ENCODE measurements at regions not wholly inside any gene's neighbourhood (a gene's known extent, or its start where the extent isn't known, plus 50 kb on each side); places are given as distances from the start of the nearest gene placed in this dataset.

DNA sequence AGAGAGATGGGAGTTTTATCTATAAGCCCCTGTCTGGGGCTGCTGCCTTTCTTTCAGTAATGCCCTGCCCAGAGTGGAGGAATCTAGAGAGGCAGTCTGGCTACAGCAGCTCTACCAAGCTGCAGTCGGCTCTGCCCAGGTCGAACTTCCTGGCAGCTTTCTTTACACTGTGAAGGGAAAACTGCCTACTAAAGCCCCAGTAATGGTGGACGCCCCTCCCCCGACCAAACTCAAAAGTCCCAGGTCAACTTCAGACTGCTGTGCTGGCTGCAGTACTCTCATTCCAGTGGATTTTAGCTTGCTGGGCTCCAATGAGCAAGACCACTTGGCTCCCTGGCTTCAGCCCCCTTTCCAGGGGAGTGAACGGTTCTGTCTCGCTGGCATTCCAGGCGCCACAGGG lies 65.9 kb upstream of the RARB start:
- Histone ChIP-seq H3K9me3 (no peaks in the 10 kb centered on the region), H3K27me3 (no peaks in the 10 kb centered on the region), H3K36me3 (no peaks in the 10 kb centered on the region), H3K4me3 (no peak overlapping the region), H3K27ac (no peak overlapping the region), H3K4me1 (no peaks in the 10 kb centered on the region)
- 100% methylated on average over 5 of the region's 7 CpGs for WGBS
- DNase-seq (ENCODE audit: low spot score in 2 of 2): no peak
- TF ChIP-seq POLR2AphosphoS5 (IDR thresholded peaks at IDR 0.05) (no peak), EP300 (IDR thresholded peaks at IDR 0.05) (no peak), POLR2A (IDR thresholded peaks at IDR 0.05) (no peak)
- TF ChIP-seq, protein P1, sequence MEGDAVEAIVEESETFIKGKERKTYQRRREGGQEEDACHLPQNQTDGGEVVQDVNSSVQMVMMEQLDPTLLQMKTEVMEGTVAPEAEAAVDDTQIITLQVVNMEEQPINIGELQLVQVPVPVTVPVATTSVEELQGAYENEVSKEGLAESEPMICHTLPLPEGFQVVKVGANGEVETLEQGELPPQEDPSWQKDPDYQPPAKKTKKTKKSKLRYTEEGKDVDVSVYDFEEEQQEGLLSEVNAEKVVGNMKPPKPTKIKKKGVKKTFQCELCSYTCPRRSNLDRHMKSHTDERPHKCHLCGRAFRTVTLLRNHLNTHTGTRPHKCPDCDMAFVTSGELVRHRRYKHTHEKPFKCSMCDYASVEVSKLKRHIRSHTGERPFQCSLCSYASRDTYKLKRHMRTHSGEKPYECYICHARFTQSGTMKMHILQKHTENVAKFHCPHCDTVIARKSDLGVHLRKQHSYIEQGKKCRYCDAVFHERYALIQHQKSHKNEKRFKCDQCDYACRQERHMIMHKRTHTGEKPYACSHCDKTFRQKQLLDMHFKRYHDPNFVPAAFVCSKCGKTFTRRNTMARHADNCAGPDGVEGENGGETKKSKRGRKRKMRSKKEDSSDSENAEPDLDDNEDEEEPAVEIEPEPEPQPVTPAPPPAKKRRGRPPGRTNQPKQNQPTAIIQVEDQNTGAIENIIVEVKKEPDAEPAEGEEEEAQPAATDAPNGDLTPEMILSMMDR (IDR thresholded peaks at IDR 0.05): no peak

DNA sequence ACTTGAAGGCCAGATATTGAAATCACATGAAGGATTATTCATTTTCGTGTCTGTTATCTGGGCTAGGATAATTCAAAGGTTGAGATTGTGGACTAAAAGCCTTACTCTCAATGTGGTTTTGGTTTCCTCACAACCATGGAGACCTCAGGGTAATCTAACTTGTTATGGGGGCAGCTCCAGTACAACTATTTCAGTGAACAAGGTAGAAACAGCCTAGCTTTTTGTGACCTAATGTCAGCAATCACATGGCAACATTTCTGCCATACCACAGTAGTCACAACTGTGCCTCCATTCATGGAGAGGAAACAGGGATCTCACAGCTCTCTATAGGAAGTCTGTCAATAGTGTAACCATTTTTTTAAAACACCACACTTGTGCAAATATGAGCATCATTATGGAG lies 62.4 kb upstream of the RARB start:
- TF ChIP-seq EP300 (IDR thresholded peaks at IDR 0.05) (no peak), POLR2A (IDR thresholded peaks at IDR 0.05) (no peak), POLR2AphosphoS5 (IDR thresholded peaks at IDR 0.05) (no peak)
- TF ChIP-seq, protein P1 (IDR thresholded peaks at IDR 0.05): no peak
- Histone ChIP-seq H3K4me1 (no peaks in the 10 kb centered on the region), H3K9me3 (no peaks in the 10 kb centered on the region), H3K4me3 (no peak overlapping the region), H3K27ac (no peak overlapping the region), H3K27me3 (no peaks in the 10 kb centered on the region), H3K36me3 (no peaks in the 10 kb centered on the region)
- 90% methylated on average over 1 of the region's 1 CpG for WGBS
- no peak for DNase-seq (ENCODE audit: low spot score in 2 of 2)

DNA sequence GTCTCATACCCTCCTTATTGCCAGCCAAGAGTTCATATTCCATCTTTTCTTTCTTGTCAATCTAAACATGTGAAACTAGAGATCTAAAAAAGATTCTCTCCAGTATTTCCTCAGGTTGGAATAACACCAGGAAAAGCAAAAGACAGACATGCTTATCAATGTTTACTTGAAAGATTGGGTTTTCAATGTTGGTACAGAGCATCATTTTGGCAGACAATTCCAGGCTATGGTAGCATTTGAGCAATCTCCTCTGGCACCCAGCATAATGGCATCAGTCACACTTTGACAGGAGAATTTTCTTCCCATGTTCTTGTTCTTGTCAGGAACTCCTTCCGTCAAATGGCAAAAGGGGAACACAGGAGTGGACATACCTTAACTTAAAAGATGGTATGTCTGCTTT lies 61.0 kb upstream of the RARB start:
- WGBS: 90% methylated on average over 1 of the region's 1 CpG
- Histone ChIP-seq H3K27ac (no peak overlapping the region), H3K4me1 (no peaks in the 10 kb centered on the region), H3K27me3 (no peaks in the 10 kb centered on the region), H3K9me3 (no peaks in the 10 kb centered on the region), H3K4me3 (no peak overlapping the region), H3K36me3 (no peaks in the 10 kb centered on the region)
- DNase-seq (ENCODE audit: low spot score in 2 of 2): no peak
- TF ChIP-seq EP300 (IDR thresholded peaks at IDR 0.05): no peak

DNA sequence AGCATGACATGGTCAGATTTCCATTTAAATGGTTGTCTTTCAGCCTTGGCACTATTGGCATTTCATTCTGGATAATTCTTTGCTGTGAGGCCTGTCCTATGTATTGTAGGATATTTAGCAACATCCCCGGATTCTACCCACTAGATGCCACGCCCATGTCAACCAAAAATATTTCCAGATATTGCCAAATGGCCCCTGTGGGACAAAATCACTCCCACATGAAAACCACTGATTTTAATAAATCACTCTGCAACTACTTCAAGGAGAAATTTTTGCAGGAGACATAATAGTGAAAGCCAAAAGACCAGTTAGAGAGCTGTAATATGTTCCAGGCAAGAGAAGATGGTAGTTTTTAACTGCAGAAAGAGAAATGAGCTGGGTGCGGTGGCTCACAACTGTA lies 55.9 kb upstream of the RARB start:
- no peaks in the 10 kb centered on the region for H3K27me3 ChIP-seq
- no peak overlapping the region for H3K4me3 ChIP-seq
- no peaks in the 10 kb centered on the region for H3K36me3 ChIP-seq
- no peaks in the 10 kb centered on the region for H3K4me1 ChIP-seq
- 47% methylated on average over 3 of the region's 3 CpGs for WGBS
- no peak for DNase-seq (ENCODE audit: low spot score in 2 of 2)
- H3K27ac ChIP-seq: no peak overlapping the region
- no peaks in the 10 kb centered on the region for H3K9me3 ChIP-seq
- TF ChIP-seq POLR2A (IDR thresholded peaks at IDR 0.05) (no peak), POLR2AphosphoS5 (IDR thresholded peaks at IDR 0.05) (no peak), EP300 (IDR thresholded peaks at IDR 0.05) (no peak)
- TF ChIP-seq, protein P1 (IDR thresholded peaks at IDR 0.05): no peak

DNA sequence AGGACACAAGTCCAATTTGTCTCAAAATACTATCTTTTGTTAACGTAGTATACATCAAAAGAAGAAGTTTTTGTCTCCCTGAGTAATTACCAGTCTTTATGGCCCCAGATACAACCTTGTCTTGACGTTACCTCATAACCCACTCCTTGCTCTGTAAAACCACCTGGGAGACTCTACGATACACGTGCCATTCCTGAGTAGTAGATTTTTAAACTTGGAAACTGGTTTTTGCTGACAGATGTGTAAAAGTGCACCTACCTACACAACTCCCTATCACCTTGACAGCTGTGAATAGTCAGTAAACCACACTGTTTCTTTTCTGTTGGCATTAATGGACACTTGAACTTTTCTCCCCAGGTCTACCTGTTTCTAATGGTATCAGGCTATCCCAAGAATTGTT lies 51.7 kb upstream of the RARB start:
- no peaks in the 10 kb centered on the region for H3K36me3 ChIP-seq
- 58% methylated on average over 4 of the region's 4 CpGs for WGBS
- no peak overlapping the region for H3K4me3 ChIP-seq
- DNase-seq (ENCODE audit: low spot score in 2 of 2): no peak
- no peaks in the 10 kb centered on the region for H3K4me1 ChIP-seq
- no peaks in the 10 kb centered on the region for H3K9me3 ChIP-seq
- no peak overlapping the region for H3K27ac ChIP-seq
- no peak for TF ChIP-seq POLR2AphosphoS5 (IDR thresholded peaks at IDR 0.05)
- no peak for TF ChIP-seq EP300 (IDR thresholded peaks at IDR 0.05)
- TF ChIP-seq, protein P1 (IDR thresholded peaks at IDR 0.05): no peak
- no peak for TF ChIP-seq POLR2A (IDR thresholded peaks at IDR 0.05)
- H3K27me3 ChIP-seq: no peaks in the 10 kb centered on the region

DNA sequence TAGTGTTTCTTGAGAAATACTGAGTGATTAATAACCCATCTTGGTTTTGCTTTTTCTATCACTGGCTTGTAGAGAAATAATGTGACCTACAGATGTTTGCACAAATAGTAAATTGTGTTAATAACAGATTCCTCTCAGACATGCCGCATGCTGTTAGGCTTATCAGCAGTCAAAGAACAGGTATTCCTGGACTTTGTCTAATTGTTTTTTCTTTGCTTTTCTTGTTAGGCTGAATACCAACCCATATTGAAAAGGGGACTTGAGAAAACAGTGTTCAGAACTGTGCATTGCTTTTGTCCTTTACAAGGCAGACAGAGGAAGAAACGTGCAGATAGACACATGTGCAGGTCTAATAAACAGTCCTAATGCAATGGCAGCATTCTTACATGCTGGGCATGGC lies 51.0 kb upstream of the RARB start:
- DNase-seq (ENCODE audit: low spot score in 2 of 2): no peak
- TF ChIP-seq, protein P1 (IDR thresholded peaks at IDR 0.05): no peak
- no peak for TF ChIP-seq EP300 (IDR thresholded peaks at IDR 0.05)
- TF ChIP-seq POLR2A (IDR thresholded peaks at IDR 0.05): no peak
- no peak for TF ChIP-seq POLR2AphosphoS5 (IDR thresholded peaks at IDR 0.05)
- H3K4me1 ChIP-seq: no peaks in the 10 kb centered on the region
- H3K27me3 ChIP-seq: no peaks in the 10 kb centered on the region
- H3K9me3 ChIP-seq: no peaks in the 10 kb centered on the region
- no peaks in the 10 kb centered on the region for H3K36me3 ChIP-seq
- 88% methylated on average over 2 of the region's 2 CpGs for WGBS
- H3K4me3 ChIP-seq: no peak overlapping the region
- H3K27ac ChIP-seq: no peak overlapping the region

All from suprapubic skin (tissue), 4 donors.